Astrocyte of the hippocampus (primary cell): ENCODE measurements at regions not wholly inside any gene's neighbourhood (a gene's known extent, or its start where the extent isn't known, plus 50 kb on each side); places are given as distances from the start of the nearest gene placed in this dataset.

ENCODE experiments used
- DNase-seq: peaks from one replicate; pipeline ENCODE4 v3.0.0; 2011; ENCODE audit warnings: low read depth, low spot score

DNA sequence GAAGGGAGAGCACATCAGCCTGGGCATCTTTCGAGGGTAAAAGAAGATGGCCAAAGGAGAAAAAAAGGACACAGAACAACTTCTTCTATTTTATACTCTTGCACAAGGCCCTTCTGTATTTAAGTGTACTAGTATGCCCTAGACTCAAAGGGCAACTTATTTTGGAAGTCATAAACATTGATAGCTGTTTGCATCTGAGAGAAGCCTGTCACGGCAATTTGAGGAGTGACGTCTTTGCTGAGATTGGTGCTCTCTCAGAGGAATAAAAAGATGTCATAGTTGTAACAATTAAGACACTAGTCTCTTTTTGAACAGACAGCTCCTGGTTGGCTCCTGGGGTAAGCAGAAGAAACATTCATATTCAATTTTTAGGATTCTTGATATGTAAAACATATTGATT lies 260.4 kb upstream of the TTC14 start:
- DNase-seq: no peak

- DNase-seq: no peak
Observed at GRCh38 chr3:180351601-180352000, 250.4 kb upstream of the TTC14 start.

DNA sequence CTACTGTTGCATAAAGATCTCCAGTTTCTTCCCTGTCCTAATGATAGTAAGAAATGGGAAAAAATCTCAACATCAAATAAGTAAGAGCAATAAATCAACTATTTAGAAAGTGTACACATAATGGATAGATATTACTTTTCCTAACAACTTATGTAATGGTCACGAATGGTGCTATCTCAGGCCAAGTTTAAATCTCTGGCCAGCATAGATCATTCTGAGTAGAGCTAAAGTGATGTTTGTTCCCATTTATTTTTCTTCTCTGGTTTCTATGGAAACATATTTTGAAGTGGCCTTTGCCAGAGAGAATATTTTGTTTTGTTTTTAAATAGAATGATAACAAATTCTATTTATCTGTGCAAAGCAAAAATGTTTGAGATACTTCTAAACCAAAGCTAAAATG lies 249.7 kb upstream of the TTC14 start:
- no peak for DNase-seq

DNA sequence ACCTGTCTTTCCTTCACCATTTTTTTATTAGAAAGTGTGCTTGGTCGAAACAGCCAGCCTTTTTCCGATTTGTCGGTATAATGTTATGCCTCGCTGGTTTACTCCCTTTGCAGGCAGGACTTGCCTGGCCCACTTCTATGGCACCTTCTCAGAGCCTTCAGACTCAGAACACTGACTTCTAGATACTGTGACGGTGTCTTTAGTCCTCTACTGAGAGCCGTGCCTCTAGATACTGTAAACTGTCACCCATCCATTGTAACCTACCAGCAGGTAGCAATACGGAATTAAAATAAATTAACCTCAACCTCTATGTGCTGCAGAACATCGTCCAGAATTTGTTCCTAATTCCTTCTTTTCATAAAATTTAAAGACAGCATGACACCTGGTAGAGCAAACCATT lies 247.7 kb upstream of the TTC14 start:
- no peak for DNase-seq

DNA sequence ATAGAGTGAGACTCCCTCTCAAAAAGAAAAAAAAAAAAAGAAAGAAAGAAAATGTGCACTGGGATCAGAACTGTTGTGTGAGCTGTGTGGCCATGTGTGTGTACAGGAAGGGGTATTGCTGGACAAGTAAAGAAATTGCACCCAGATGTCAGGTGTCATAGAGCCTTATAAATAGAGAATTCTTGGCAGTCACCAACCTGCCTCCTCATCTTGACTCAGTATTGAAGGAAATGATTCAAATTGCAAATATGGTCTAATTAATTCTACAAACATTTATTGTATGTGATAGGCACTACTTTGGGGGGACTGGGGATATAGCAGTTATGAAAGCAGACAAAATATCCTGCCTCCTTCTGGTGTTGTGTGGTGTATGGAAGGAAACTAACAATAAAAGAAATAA lies 243.8 kb upstream of the TTC14 start:
- no peak for DNase-seq

DNA sequence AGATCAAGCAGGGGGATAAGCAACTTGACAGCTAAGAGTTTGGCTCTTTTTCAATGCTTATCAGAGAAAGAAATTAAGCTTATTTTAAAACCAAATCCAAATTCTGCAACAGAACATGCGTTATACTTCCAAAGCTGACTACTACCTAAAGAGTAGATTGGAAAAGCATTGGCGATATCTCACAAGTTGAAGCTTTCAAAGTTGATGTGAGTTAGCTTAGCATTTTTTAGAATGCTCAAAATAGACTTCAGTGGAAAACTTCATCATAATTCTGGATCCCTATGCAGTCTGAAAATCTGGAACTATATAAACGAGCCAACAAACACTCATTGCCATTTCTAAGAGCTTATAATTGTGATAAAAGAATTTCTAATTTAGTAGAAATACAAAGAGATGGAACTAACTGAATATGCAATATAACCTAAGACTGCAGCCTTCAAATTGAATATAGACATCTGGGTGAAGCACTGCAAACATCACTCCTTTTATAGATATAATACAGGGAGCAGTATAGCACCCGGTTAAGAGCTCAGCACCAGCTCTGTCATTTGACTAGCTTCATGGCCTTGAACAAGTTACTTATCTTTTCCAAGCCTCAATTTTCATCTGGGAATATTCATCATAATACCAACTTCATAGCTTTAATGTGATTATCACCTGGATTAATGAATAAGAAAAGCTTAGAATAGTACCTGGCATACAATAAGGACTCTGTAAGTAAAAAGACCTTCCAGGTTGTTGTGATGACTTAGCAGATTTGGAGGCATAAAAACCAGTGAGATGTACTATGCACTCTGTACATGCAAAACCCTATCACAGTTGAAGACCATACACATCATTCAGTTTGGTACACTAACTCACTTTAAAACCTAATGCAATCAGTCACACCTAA lies 242.7 kb upstream of the TTC14 start:
- DNase-seq: no peak

DNA sequence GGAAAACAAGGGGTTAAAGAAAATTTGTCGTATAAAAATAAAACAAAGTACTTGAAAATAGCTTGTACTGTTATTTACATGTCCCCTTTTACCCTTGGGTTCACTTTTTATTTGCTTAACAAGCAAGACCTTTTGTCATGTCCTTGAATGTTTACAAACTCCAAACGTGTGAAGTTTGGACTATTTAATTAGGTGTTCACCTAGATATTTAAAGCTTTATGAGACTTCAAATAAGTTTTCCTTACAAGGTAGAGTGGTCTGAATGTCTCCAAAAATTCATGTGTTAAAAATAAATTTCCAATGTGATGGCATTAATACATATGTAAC lies 242.0 kb upstream of the TTC14 start:
- no peak for DNase-seq

GRCh38 chr3:180362081-180362480 lies 239.9 kb upstream of the TTC14 start:
- DNase-seq: no peak

DNA sequence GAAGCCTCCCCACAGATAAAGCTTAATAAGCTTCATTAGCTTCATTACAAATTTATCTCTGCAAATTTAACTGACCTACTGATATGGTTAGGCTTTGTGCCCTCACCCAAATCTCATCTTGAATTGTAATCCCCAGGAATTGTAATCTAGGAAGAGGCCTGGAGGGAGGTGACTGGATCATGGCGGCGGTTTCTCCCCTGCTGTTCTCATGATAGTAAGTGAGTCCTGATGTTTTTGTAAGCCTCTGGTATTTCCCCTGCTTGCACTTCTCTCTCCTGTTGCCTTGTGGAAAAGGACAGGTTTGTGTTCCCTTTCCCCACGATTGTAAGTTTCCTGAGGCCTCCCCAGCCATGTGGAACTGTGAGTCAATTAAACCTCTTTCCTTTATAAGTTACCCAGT lies 226.1 kb upstream of the TTC14 start:
- DNase-seq: no peak

- no peak for DNase-seq
Observed at GRCh38 chr3:180378496-180378895, 223.5 kb upstream of the TTC14 start.

DNA sequence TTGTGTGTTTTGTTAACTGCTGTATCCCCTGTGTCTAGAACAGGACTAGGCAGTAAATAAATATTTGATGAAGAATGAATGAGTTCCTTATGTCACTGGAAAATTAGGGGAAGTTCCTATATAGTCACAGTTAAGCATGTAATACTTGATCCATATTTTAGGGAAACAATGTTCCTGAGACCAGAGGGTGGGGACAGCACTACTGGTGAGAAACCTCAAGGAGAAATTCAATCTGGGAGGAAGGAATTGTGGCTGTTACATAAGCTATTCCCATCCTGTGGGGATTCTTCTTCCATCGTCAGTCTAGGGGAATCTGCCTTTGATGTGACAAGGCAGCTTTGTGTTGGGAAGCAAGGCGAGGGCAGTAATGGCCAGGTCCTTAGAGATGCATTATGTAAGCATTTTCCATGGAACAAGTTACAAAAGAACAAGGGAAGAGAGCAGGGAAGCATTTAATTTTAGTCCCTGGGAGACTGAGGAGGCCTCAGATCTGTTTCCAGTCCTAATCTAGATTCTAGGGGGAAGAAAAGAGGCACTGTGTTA lies 219.3 kb upstream of the TTC14 start:
- DNase-seq: no peak

DNA sequence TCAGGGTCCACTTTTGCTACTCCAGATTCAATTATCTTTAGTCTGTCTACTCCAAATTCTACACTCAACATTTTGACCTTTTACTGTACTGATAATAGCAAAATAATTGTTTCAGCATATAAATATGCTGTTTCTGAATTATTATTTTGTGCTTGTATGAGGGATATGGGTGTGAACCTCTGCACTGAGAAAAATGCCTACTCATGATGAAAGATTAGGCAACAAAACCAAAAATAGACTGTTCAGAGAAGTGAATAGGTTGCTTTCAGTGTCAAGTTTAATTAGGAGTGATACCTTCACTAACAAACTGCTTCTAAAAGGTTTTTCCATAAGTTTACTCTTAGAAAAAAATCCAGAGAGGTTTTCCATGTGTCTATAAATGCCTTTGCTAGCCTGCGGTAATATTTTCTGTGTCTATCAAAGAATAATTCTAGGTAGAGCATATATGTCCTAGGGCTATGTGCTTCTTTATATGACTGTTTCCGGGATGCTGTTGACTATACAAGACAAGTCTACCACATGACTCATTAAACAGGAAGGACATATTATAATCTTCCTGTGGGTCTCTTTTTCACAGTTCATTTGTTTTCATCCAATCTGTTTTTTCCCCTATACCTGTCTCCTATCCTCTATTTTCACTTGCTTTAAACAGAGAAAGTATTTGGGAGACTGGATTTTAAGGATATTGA lies 218.5 kb upstream of the TTC14 start:
- no peak for DNase-seq

DNA sequence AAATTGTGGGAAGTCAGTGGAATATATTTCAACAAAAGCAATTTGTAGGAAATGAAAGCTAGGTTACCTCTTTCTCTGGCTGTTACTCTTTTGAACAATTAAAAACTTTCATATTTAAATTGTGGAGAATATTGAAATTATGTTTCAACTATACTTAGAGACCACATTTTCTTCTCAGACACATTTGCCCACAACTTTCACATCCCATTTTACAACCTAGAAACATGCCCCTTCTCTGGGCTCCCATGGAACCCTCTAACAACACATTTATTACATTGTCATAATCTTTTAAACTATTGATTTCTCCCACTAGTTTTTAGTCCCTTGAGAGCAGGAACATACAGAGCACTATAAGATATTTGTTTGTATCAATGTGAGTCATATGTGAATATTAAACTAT lies 211.7 kb upstream of the TTC14 start:
- no peak for DNase-seq

GRCh38 chr3:180391001-180391400 lies 211.0 kb upstream of the TTC14 start:
- DNase-seq: no peak

DNA sequence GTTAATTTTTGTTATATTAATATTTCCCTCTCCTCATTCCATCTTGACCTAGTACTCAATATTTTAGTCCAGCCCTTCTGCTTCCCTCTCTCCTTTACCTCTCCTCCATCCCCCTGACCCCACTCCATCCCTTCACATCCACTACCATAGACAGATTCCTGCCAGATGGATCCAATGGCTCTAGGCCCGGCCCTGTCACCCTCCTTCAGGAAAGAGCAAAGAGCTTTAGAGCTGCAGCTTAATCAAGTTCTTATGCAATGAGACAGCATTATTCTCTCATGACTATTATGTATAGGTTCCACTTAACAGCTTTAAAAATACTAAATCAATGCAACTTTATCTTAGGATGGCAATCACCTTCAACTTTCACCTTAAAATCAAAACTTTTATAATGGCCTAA lies 200.7 kb upstream of the TTC14 start:
- DNase-seq: no peak

GRCh38 chr3:180402471-180403073 lies 199.4 kb upstream of the TTC14 start:
- DNase-seq: no peak

GRCh38 chr3:180403156-180403555 lies 198.8 kb upstream of the TTC14 start:
- no peak for DNase-seq

DNA sequence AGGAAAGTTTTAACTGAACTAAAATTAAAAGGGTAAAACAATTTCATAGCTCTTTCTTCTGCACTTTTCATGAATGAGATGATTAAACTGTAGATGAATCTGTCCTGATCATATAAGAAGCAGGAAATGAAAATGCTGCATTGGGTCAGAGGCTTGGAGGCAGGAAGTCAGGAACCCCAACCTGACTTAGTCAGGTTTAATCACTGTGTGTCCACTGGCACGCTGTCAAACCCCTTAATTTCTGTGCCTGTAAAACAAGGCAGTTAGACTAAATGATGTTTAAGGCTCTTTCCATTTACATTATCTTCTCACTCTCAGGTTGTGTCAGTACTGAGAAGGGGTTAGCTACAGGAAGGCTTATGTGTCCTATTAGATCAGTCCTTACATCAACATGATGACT lies 193.3 kb upstream of the TTC14 start:
- peak; percentile 8 for DNase-seq

DNA sequence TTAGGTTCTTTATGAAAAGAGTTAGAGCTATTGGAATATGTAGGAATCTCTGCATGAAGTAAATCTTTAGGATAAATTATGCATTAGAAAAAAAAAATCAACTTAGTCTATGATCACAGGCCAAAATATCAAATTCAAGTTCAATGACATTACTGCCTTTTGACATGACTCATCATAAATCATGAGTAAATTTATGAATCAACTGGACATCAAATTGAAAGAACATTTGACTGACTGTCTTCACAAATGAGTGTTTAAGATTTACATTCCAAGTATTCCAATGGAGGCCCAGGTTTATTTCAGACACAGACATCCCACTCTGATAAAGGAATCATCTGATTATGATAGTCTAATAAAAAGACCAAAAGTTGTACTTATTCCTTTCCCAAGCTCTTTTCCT lies 192.8 kb upstream of the TTC14 start:
- DNase-seq: no peak

DNA sequence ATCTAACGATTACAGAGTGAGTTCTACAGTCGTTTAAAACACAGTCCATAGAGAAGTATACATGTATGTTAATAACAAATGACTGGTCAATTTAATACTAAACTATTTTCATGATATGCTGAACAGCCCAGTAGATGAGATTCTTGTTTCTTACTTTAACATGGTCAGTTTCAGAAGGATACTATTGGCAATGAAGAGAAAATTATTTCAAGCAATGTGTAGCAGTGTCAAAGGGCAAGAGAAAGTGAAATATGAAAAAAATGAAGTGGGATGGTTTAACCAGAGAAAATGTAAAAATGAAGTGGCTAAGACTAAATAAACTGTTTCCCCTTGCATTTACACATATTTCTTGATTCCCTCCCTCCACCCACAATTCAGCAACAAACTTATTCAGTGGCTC lies 192.1 kb upstream of the TTC14 start:
- DNase-seq: no peak

- no peak for DNase-seq
Observed at GRCh38 chr3:180414157-180414556, 187.8 kb upstream of the TTC14 start.

- peak; percentile 51 for DNase-seq
Observed at GRCh38 chr3:180416111-180416594, 185.8 kb upstream of the TTC14 start.

DNA sequence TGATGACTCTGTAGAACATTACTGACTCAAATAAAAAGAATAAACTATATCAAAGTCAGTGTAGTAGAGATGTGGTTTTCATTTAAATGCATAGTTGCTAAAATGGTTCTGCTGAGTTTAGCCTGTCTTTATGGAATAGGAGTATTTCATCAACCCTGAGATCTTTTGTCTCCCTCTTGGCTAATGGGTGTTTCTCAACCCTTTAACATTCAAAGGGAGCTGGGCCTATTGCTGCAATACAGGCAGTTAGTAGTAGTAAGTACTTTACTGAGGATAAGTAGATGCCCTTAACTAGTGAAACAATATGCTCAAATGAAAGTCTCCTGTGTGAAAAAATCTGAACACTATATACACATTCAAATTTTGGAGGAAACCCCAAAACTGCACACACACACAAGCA lies 184.7 kb upstream of the TTC14 start:
- no peak for DNase-seq
